Loucy (cell line): ENCODE measurements at regions not wholly inside any gene's neighbourhood (a gene's known extent, or its start where the extent isn't known, plus 50 kb on each side); places are given as distances from the start of the nearest gene placed in this dataset.

Source experiments
- H2AFZ ChIP-seq: fragments of 200-600 bp; sonication (generic); 2 replicates; pipeline ENCODE4 v1.6.0; 2016; ENCODE audit warnings: antibody characterized with exemption, mild to moderate bottlenecking, low read length, moderate library complexity
- H3F3A ChIP-seq: fragments of 200-600 bp; 2 replicates; pipeline ENCODE4 v1.6.0; 2016; ENCODE audit warnings: antibody characterized with exemption, low read depth, mild to moderate bottlenecking
- H3K27me3 ChIP-seq: fragments of 200-600 bp; sonication (generic); 2 replicates; pipeline ENCODE4 v1.6.1; 2014; ENCODE audit warnings: low read length, mild to moderate bottlenecking; ENCODE audit not compliant: insufficient read depth, poor library complexity, severe bottlenecking
- H3K36me3 ChIP-seq: fragments of 200-600 bp; sonication (generic); 2 replicates; pipeline ENCODE4 v1.6.1; 2016; ENCODE audit warnings: low read length; ENCODE audit not compliant: insufficient read depth
- H3K4me1 ChIP-seq: fragments of 200-600 bp; sonication (generic); 2 replicates; pipeline ENCODE4 v1.5.1; 2014; ENCODE audit warnings: low read length, mild to moderate bottlenecking; ENCODE audit not compliant: insufficient read depth, poor library complexity, severe bottlenecking
- H3K4me2 ChIP-seq: fragments of 200-600 bp; sonication (generic); 2 replicates; pipeline ENCODE4 v1.6.0; 2014; ENCODE audit warnings: antibody characterized with exemption, low read length, low read depth, mild to moderate bottlenecking; ENCODE audit not compliant: poor library complexity, severe bottlenecking
- H3K4me3 ChIP-seq: fragments of 200-600 bp; sonication (generic); 2 replicates; pipeline ENCODE4 v1.5.1; 2014; ENCODE audit warnings: low read length, mild to moderate bottlenecking, mixed read lengths; ENCODE audit not compliant: poor library complexity, severe bottlenecking
- H3K79me2 ChIP-seq: fragments of 200-600 bp; sonication (generic); 2 replicates; pipeline ENCODE4 v1.6.1; 2014; ENCODE audit warnings: low read length; ENCODE audit not compliant: insufficient read depth
- H3K9ac ChIP-seq: fragments of 200-600 bp; sonication (generic); 2 replicates; pipeline ENCODE4 v1.6.0; 2014; ENCODE audit warnings: mild to moderate bottlenecking, low read depth, low read length, moderate library complexity; ENCODE audit not compliant: poor library complexity, severe bottlenecking
- H3K9me2 ChIP-seq: fragments of 200-600 bp; sonication (generic); replicated peaks from 2 replicates; pipeline ENCODE4 v1.6.1; 2016; ENCODE audit warnings: low read depth, low read length, mixed read lengths
- H3K9me3 ChIP-seq: fragments of 200-600 bp; sonication (generic); 2 replicates; pipeline ENCODE4 v1.6.1; 2014; ENCODE audit warnings: mild to moderate bottlenecking, antibody characterized with exemption, low read length, low read depth; ENCODE audit not compliant: insufficient read depth
- H4K20me1 ChIP-seq: fragments of 200-600 bp; sonication (generic); 2 replicates; pipeline ENCODE4 v1.6.0; 2014; ENCODE audit warnings: antibody characterized with exemption, low read length, mild to moderate bottlenecking; ENCODE audit not compliant: insufficient read depth, poor library complexity, severe bottlenecking
- EZH2phosphoT487 ChIP-seq: fragments of 200-600 bp; IDR thresholded peaks from 2 replicates; pipeline ENCODE4 v1.6.1; 2018; ENCODE audit warnings: antibody characterized with exemption, mild to moderate bottlenecking, moderate library complexity, borderline replicate concordance
- TF ChIP-seq, protein P1 (sequence below): fragments of 200-600 bp; sonication (generic); conservative IDR thresholded peaks from 2 replicates; pipeline ENCODE4 v1.5.1; 2014; ENCODE audit warnings: mild to moderate bottlenecking, antibody characterized with exemption, low read length

GRCh38 chr11:23494981-23495380 lies 634.7 kb upstream of the CCDC179 start:
- TF ChIP-seq, protein P1, sequence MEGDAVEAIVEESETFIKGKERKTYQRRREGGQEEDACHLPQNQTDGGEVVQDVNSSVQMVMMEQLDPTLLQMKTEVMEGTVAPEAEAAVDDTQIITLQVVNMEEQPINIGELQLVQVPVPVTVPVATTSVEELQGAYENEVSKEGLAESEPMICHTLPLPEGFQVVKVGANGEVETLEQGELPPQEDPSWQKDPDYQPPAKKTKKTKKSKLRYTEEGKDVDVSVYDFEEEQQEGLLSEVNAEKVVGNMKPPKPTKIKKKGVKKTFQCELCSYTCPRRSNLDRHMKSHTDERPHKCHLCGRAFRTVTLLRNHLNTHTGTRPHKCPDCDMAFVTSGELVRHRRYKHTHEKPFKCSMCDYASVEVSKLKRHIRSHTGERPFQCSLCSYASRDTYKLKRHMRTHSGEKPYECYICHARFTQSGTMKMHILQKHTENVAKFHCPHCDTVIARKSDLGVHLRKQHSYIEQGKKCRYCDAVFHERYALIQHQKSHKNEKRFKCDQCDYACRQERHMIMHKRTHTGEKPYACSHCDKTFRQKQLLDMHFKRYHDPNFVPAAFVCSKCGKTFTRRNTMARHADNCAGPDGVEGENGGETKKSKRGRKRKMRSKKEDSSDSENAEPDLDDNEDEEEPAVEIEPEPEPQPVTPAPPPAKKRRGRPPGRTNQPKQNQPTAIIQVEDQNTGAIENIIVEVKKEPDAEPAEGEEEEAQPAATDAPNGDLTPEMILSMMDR, result no peak
- TF ChIP-seq EZH2phosphoT487, result no peak
- no peaks in the 10 kb centered on the region for H4K20me1 ChIP-seq
- H3K9me2 ChIP-seq, result no peaks in the 10 kb centered on the region
- no peaks in the 10 kb centered on the region for H3K9me3 ChIP-seq
- no peak overlapping the region for H3K4me2 ChIP-seq
- no peaks in the 10 kb centered on the region for H3K27me3 ChIP-seq
- no peak overlapping the region for H3K9ac ChIP-seq
- no peak overlapping the region for H2AFZ ChIP-seq
- H3K4me1 ChIP-seq, result no peaks in the 10 kb centered on the region
- no peaks in the 10 kb centered on the region for H3K36me3 ChIP-seq
- H3K79me2 ChIP-seq, result no peaks in the 10 kb centered on the region
- no peak overlapping the region for H3K4me3 ChIP-seq
- H3F3A ChIP-seq, result no peaks in the 10 kb centered on the region

DNA sequence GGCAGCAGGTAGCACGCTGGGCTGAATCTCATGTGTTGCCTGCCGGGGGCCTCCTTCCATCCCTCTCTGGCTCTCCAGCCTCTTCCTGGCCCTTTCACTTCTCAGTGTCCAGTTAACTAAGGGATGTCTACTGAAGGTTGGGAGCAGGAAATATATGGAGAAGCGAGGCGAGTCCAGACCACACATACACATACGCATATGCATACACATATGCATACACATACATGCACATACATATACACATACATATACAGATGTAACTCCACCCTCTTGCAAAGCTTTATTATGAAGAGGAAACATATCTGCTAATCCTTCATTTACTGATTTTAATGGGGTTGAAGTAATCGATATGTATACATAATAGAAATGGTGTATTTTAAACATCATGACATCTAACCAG lies 636.1 kb upstream of the CCDC179 start:
- Histone ChIP-seq H3K4me3 (no peak overlapping the region), H3K9ac (no peak overlapping the region), H3K36me3 (no peaks in the 10 kb centered on the region), H4K20me1 (no peaks in the 10 kb centered on the region), H3K4me1 (no peaks in the 10 kb centered on the region), H3K9me2 (no peaks in the 10 kb centered on the region), H3K4me2 (no peak overlapping the region), H2AFZ (no peak overlapping the region), H3K27me3 (no peaks in the 10 kb centered on the region), H3F3A (no peaks in the 10 kb centered on the region), H3K9me3 (no peaks in the 10 kb centered on the region), H3K79me2 (no peaks in the 10 kb centered on the region)
- TF ChIP-seq, protein P1, result no peak
- TF ChIP-seq EZH2phosphoT487, result no peak

- Histone ChIP-seq H3K4me1 (no peaks in the 10 kb centered on the region), H3F3A (no peaks in the 10 kb centered on the region), H3K27me3 (no peaks in the 10 kb centered on the region), H3K9ac (no peak overlapping the region), H3K79me2 (no peaks in the 10 kb centered on the region), H3K9me2 (no peaks in the 10 kb centered on the region), H4K20me1 (no peaks in the 10 kb centered on the region), H2AFZ (no peak overlapping the region), H3K4me2 (no peak overlapping the region), H3K36me3 (no peaks in the 10 kb centered on the region), H3K9me3 (no peaks in the 10 kb centered on the region), H3K4me3 (no peak overlapping the region)
- TF ChIP-seq, protein P1, result no peak
Observed at GRCh38 chr11:23497040-23497439, 636.8 kb upstream of the CCDC179 start.
